HL-60/S4 (cell line): ENCODE measurements at regions not wholly inside any gene's neighbourhood (a gene's known extent, or its start where the extent isn't known, plus 50 kb on each side); places are given as distances from the start of the nearest gene placed in this dataset.

Experiments used
- in situ Hi-C: fragments of 300-500 bp; cut with MboI; formaldehyde crosslinking; loops from 2 replicates; pipeline ENCODE4 v1.14.3; 2022; ENCODE audit warnings: low sequenced_read_pairs

- in situ Hi-C loops, result no loop called here
Measured at GRCh38 chr4:52231526-52231925, 180.4 kb downstream of the SPATA18 start.

- in situ Hi-C loops, result no loop called here
Measured at GRCh38 chr4:52234561-52235440, 183.7 kb downstream of the SPATA18 start.

GRCh38 chr4:52235552-52236201 lies 184.6 kb downstream of the SPATA18 start:
- in situ Hi-C loops, result no loop called here

GRCh38 chr4:52241916-52242315 lies 190.8 kb downstream of the SPATA18 start:
- in situ Hi-C loops, result no loop called here

GRCh38 chr4:52243367-52243766 lies 192.3 kb downstream of the SPATA18 start:
- in situ Hi-C loops, result no loop called here

GRCh38 chr4:52244103-52244775 lies 193.1 kb downstream of the SPATA18 start:
- in situ Hi-C loops, result no loop called here

- in situ Hi-C loops, result no loop called here
Measured at GRCh38 chr4:52244848-52245247, 193.7 kb downstream of the SPATA18 start.

- in situ Hi-C loops, result no loop called here
Measured at GRCh38 chr4:52246827-52247226, 195.7 kb downstream of the SPATA18 start.

GRCh38 chr4:52247941-52248340 lies 196.8 kb downstream of the SPATA18 start:
- in situ Hi-C loops, result no loop called here

GRCh38 chr4:52248820-52249219 lies 197.7 kb downstream of the SPATA18 start:
- in situ Hi-C loops, result no loop called here

GRCh38 chr4:52249581-52249980 lies 198.5 kb downstream of the SPATA18 start:
- in situ Hi-C loops, result no loop called here

- in situ Hi-C loops, result no loop called here
Measured at GRCh38 chr4:52250154-52250553, 199.1 kb downstream of the SPATA18 start.

GRCh38 chr4:52251864-52252263 lies 200.8 kb downstream of the SPATA18 start:
- in situ Hi-C loops, result no loop called here

- in situ Hi-C loops, result no loop called here
Measured at GRCh38 chr4:52253025-52253424, 201.9 kb downstream of the SPATA18 start.

- in situ Hi-C loops, result no loop called here
Measured at GRCh38 chr4:52256522-52256921, 205.4 kb downstream of the SPATA18 start.

GRCh38 chr4:52259978-52260377 lies 208.9 kb downstream of the SPATA18 start:
- in situ Hi-C loops, result no loop called here

- in situ Hi-C loops, result no loop called here
Measured at GRCh38 chr4:52260514-52261210, 209.6 kb downstream of the SPATA18 start.

- in situ Hi-C loops, result no loop called here
Measured at GRCh38 chr4:52263607-52264006, 212.5 kb downstream of the SPATA18 start.

- in situ Hi-C loops, result no loop called here
Measured at GRCh38 chr4:52265781-52266525, 214.8 kb downstream of the SPATA18 start.

- in situ Hi-C loops, result no loop called here
Measured at GRCh38 chr4:52266537-52267137, 215.5 kb downstream of the SPATA18 start.
